ENCODE measurements at regions not wholly inside any gene's neighbourhood (a gene's known extent, or its start where the extent isn't known, plus 50 kb on each side); places are given as distances from the start of the nearest gene placed in this dataset.

GRCh38 chr7:153385502-153385901 lies 626.0 kb downstream of the ACTR3B start:
- DNase-seq: no peak
- no peak for TF ChIP-seq EP300 (IDR thresholded peaks at IDR 0.05; ENCODE audit: low read depth)
- no peak for TF ChIP-seq CTCF (IDR thresholded peaks at IDR 0.05)
- no peak for TF ChIP-seq POLR2A (IDR thresholded peaks at IDR 0.05)
- TF ChIP-seq POLR2AphosphoS5 (IDR thresholded peaks at IDR 0.05): no peak
- WGBS, 2 donors (ENCODE audit: low coverage in 1 of 2): 29 to 60% methylated on average over 2 of the region's 2 CpGs
- Histone ChIP-seq H3K27ac (no peak overlapping the region), H3K36me3 (no peaks in the 10 kb centered on the region), H3K4me1 (peaks cover 0 to 2% (median 0%) of the 10 kb centered on the region in 4 donors), H3K4me3 (no peak overlapping the region), H3K9me3 (no peaks in the 10 kb centered on the region), H3K27me3 (no peaks in the 10 kb centered on the region)
- in situ Hi-C loops (cut with MboI; ENCODE audit: low pct_ligation_motif_present in 1 of 4, low pct_unique_long_range_greater_than_20kb in 1 of 4, low sequenced_read_pairs in 3 of 4): loop anchor here in 1 of 4 donors (25.0 kb wide), 1 partner anchor 452 kb away; no protein-coding TSS in a partner anchor
- intact Hi-C loops (cut with DNase I; ENCODE audit: low total_unique reads): no loop called here

- in situ Hi-C loops (cut with MboI; ENCODE audit: low pct_ligation_motif_present in 1 of 4, low pct_unique_long_range_greater_than_20kb in 1 of 4, low sequenced_read_pairs in 3 of 4): loop anchor here in 1 of 4 donors (25.0 kb wide), 1 partner anchor 451 kb away; no protein-coding TSS in a partner anchor
- Histone ChIP-seq H3K27me3 (no peaks in the 10 kb centered on the region), H3K27ac (no peak overlapping the region), H3K4me1 (peaks cover 0 to 2% (median 0%) of the 10 kb centered on the region in 4 donors), H3K36me3 (no peaks in the 10 kb centered on the region), H3K4me3 (no peak overlapping the region), H3K9me3 (no peaks in the 10 kb centered on the region)
- DNase-seq: no peak
- WGBS, 2 donors (ENCODE audit: low coverage in 1 of 2): 41 to 57% methylated on average over 6 to 10 of the region's 10 CpGs
- TF ChIP-seq CTCF (IDR thresholded peaks at IDR 0.05) (no peak), EP300 (IDR thresholded peaks at IDR 0.05; ENCODE audit: low read depth) (no peak), POLR2AphosphoS5 (IDR thresholded peaks at IDR 0.05) (no peak), POLR2A (IDR thresholded peaks at IDR 0.05) (no peak)
- intact Hi-C loops (cut with DNase I; ENCODE audit: low total_unique reads): no loop called here
Measured at GRCh38 chr7:153386556-153386955, 627.0 kb downstream of the ACTR3B start.

- Histone ChIP-seq H3K4me3 (no peak overlapping the region), H3K4me1 (no peaks in the 10 kb centered on the region), H3K27me3 (no peaks in the 10 kb centered on the region), H3K36me3 (no peaks in the 10 kb centered on the region), H3K27ac (peak overlapping the region in 1 of 4 donors; percentile 5), H3K9me3 (no peaks in the 10 kb centered on the region)
- TF ChIP-seq CTCF (IDR thresholded peaks at IDR 0.05) (no peak), POLR2A (IDR thresholded peaks at IDR 0.05) (no peak), POLR2AphosphoS5 (IDR thresholded peaks at IDR 0.05) (no peak), EP300 (IDR thresholded peaks at IDR 0.05; ENCODE audit: low read depth) (no peak)
- in situ Hi-C loops (cut with MboI; ENCODE audit: low pct_ligation_motif_present in 1 of 4, low pct_unique_long_range_greater_than_20kb in 1 of 4, low sequenced_read_pairs in 3 of 4) (loop anchor here in 1 of 4 donors (25.0 kb wide), 1 partner anchor 449 kb away; no protein-coding TSS in a partner anchor), intact Hi-C loops (cut with DNase I; ENCODE audit: low total_unique reads) (no loop called here)
- no peak for DNase-seq
Measured at GRCh38 chr7:153388611-153389010, 629.1 kb downstream of the ACTR3B start.

GRCh38 chr7:153389261-153389660 lies 629.7 kb downstream of the ACTR3B start:
- DNase-seq: no peak
- 76% methylated on average over 3 of the region's 3 CpGs; no CpG with 5 or more reads in 1 of the 2 donors for WGBS, 2 donors (ENCODE audit: low coverage in 1 of 2)
- Histone ChIP-seq H3K4me3 (no peak overlapping the region), H3K27ac (peak overlapping the region in 1 of 4 donors; percentile 5), H3K36me3 (no peaks in the 10 kb centered on the region), H3K4me1 (no peaks in the 10 kb centered on the region), H3K9me3 (no peaks in the 10 kb centered on the region), H3K27me3 (no peaks in the 10 kb centered on the region)
- peak in 1 of 3 donors; percentile 29 for TF ChIP-seq POLR2AphosphoS5 (IDR thresholded peaks at IDR 0.05)
- no peak for TF ChIP-seq EP300 (IDR thresholded peaks at IDR 0.05; ENCODE audit: low read depth)
- intact Hi-C loops (cut with DNase I; ENCODE audit: low total_unique reads) (no loop called here), in situ Hi-C loops (cut with MboI; ENCODE audit: low pct_ligation_motif_present in 1 of 4, low pct_unique_long_range_greater_than_20kb in 1 of 4, low sequenced_read_pairs in 3 of 4) (loop anchor here in 1 of 4 donors (25.0 kb wide), 1 partner anchor 448 kb away; no protein-coding TSS in a partner anchor)

- Histone ChIP-seq H3K9me3 (no peaks in the 10 kb centered on the region), H3K27ac (no peak overlapping the region), H3K4me1 (no peaks in the 10 kb centered on the region), H3K4me3 (no peak overlapping the region), H3K36me3 (no peaks in the 10 kb centered on the region), H3K27me3 (no peaks in the 10 kb centered on the region)
- TF ChIP-seq EP300 (IDR thresholded peaks at IDR 0.05; ENCODE audit: low read depth): no peak
- intact Hi-C loops (cut with DNase I; ENCODE audit: low total_unique reads) (no loop called here), in situ Hi-C loops (cut with MboI; ENCODE audit: low pct_ligation_motif_present in 1 of 4, low pct_unique_long_range_greater_than_20kb in 1 of 4, low sequenced_read_pairs in 3 of 4) (loop anchor here in 1 of 4 donors (25.0 kb wide), 1 partner anchor 446 kb away; no protein-coding TSS in a partner anchor)
- DNase-seq: no peak
- 0 to 35% methylated on average over 1 to 2 of the region's 2 CpGs for WGBS, 2 donors (ENCODE audit: low coverage in 1 of 2)
Measured at GRCh38 chr7:153390955-153391354, 631.4 kb downstream of the ACTR3B start.
